ENCODE measurements at regions not wholly inside any gene's neighbourhood (a gene's known extent, or its start where the extent isn't known, plus 50 kb on each side); places are given as distances from the start of the nearest gene placed in this dataset.

DNA sequence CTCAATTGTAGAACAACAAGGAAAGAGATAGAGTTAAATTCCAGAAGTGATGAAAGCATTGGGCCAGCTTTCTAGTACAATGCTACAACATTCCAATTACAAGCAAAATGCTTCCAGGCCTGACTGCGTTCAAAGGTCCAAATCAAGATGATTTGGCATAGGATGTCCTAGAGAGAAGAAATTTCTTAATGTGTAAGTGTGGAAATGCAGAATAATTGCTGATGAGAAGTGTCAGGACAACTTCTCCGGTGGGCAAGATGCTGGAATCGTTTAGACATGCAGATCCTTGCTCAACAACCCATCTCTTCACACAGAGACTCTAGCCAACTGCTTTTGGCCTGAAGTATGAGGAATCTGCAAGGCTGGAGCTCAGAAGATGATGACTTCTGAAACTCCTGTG, 71.1 kb upstream of the PDZRN3 start:
- no peak overlapping the region for H3K27ac ChIP-seq (ENCODE audit: control insufficient read depth, insufficient read depth)
- no peaks in the 10 kb centered on the region for H3K4me1 ChIP-seq (ENCODE audit: control insufficient read depth, insufficient read depth, low read length)
- no peaks in the 10 kb centered on the region for H4K20me1 ChIP-seq (ENCODE audit: control insufficient read depth, insufficient read depth)
- WGBS (ENCODE audit: insufficient coverage, insufficient replicate concordance, low lambda C conversion rate, missing lambda C conversion rate): 11% methylated on average over 3 of the region's 3 CpGs
- TF ChIP-seq BMI1 (IDR thresholded peaks at IDR 0.05; ENCODE audit: borderline replicate concordance) (no peak), CHD4 (IDR thresholded peaks at IDR 0.05) (no peak), CBX5 (IDR thresholded peaks at IDR 0.05; ENCODE audit: low read depth) (no peak), DPF2 (IDR thresholded peaks at IDR 0.05) (no peak), SMAD5 (IDR thresholded peaks at IDR 0.05; ENCODE audit: low read depth) (no peak), TBL1XR1 (IDR thresholded peaks at IDR 0.05; ENCODE audit: low read depth, low read length) (no peak), RUNX3 (IDR thresholded peaks at IDR 0.05; ENCODE audit: low read length) (no peak), ZNF384 (IDR thresholded peaks at IDR 0.05; ENCODE audit: borderline replicate concordance, low read depth, low read length) (no peak), NFIC (IDR thresholded peaks at IDR 0.05; ENCODE audit: low read depth, low read length) (no peak), FOXK2 (IDR thresholded peaks at IDR 0.05) (no peak)
- TF ChIP-seq, protein P1, sequence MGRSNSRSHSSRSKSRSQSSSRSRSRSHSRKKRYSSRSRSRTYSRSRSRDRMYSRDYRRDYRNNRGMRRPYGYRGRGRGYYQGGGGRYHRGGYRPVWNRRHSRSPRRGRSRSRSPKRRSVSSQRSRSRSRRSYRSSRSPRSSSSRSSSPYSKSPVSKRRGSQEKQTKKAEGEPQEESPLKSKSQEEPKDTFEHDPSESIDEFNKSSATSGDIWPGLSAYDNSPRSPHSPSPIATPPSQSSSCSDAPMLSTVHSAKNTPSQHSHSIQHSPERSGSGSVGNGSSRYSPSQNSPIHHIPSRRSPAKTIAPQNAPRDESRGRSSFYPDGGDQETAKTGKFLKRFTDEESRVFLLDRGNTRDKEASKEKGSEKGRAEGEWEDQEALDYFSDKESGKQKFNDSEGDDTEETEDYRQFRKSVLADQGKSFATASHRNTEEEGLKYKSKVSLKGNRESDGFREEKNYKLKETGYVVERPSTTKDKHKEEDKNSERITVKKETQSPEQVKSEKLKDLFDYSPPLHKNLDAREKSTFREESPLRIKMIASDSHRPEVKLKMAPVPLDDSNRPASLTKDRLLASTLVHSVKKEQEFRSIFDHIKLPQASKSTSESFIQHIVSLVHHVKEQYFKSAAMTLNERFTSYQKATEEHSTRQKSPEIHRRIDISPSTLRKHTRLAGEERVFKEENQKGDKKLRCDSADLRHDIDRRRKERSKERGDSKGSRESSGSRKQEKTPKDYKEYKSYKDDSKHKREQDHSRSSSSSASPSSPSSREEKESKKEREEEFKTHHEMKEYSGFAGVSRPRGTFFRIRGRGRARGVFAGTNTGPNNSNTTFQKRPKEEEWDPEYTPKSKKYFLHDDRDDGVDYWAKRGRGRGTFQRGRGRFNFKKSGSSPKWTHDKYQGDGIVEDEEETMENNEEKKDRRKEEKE (IDR thresholded peaks at IDR 0.05): no peak
- no peaks in the 10 kb centered on the region for H3K36me3 ChIP-seq (ENCODE audit: control insufficient read depth in 2 of 2, insufficient read depth in 2 of 2, low read length in 1 of 2)
- H3K4me2 ChIP-seq (ENCODE audit: control insufficient read depth, insufficient read depth): no peak overlapping the region
- no peak overlapping the region for H3K9ac ChIP-seq (ENCODE audit: control insufficient read depth, insufficient read depth, low read length)
- DNase-seq (ENCODE audit: low read depth, low spot score) (no peak), FAIRE-seq (no peak), ATAC-seq (no peak)
- H3K27me3 ChIP-seq (replicated peaks in 1 of 2; ENCODE audit: control insufficient read depth in 2 of 2, insufficient read depth in 2 of 2, low read length in 1 of 2): no peaks in the 10 kb centered on the region; a peak in 1 of 4 replicates
- no peaks in the 10 kb centered on the region for H3K9me3 ChIP-seq (replicated peaks; ENCODE audit: control insufficient read depth, insufficient read depth, low read length)
- H3K79me2 ChIP-seq (ENCODE audit: control insufficient read depth, insufficient read depth, low read length): no peaks in the 10 kb centered on the region
- BruUV-seq (replicated peaks): no TSS peak
- ChIA-PET RAD21 (ENCODE audit: unreplicated experiment) (no interaction called here), SMC1A (ENCODE audit: uncharacterized antibody, unreplicated experiment) (no interaction called here), POLR2A (no interaction called here), CTCF (no interaction called here)
- H2AFZ ChIP-seq (ENCODE audit: control insufficient read depth, low read depth, low read length): no peak overlapping the region
- H3K4me3 ChIP-seq: no peak overlapping the region
- intact Hi-C loops (cut with micrococcal nuclease; ENCODE audit: unreplicated experiment) (no loop called here), in situ Hi-C loops (cut with MboI) (no loop called here)

Measured in GM12878 (cell line).